Activated CD8-positive, alpha-beta T cell treated with anti-CD3 and anti-CD28 coated beads for 36 hours (primary cell): ENCODE measurements at regions not wholly inside any gene's neighbourhood (a gene's known extent, or its start where the extent isn't known, plus 50 kb on each side); places are given as distances from the start of the nearest gene placed in this dataset.

Experiments used
- ATAC-seq: fragments of 200-7000 bp; cut with Tn5 transposase; one replicate; pipeline ENCODE4 v1.10.0; 2021; ENCODE audit warnings: mild to moderate bottlenecking, moderate library complexity
- CTCF ChIA-PET: fragments of 350-600 bp; sonication (Branson Sonifier 250); formaldehyde crosslinking; loops from one replicate; lab custom pipeline; 2021; ENCODE audit warnings: antibody characterized with exemption; lab: Charles Lee
- POLR2A ChIA-PET: fragments of 350-600 bp; sonication (Branson Sonifier 250); formaldehyde crosslinking; loops from one replicate; lab custom pipeline; 2021; ENCODE audit warnings: antibody characterized with exemption; lab: Charles Lee
- DNase-seq: peaks from one replicate; pipeline ENCODE4 v3.0.0-alpha.2; 2020
- H3K27ac Mint-ChIP-seq: one replicate; pipeline ENCODE4 v1.8.0; 2021; ENCODE audit warnings: mild to moderate bottlenecking, mixed read lengths
- H3K27me3 Mint-ChIP-seq: one replicate; pipeline ENCODE4 v1.8.0; 2021; ENCODE audit warnings: mixed read lengths
- H3K36me3 Mint-ChIP-seq: one replicate; pipeline ENCODE4 v1.8.0; 2021; ENCODE audit warnings: low read depth, mixed read lengths
- H3K4me1 Mint-ChIP-seq: one replicate; pipeline ENCODE4 v1.8.0; 2021; ENCODE audit warnings: low read depth, mixed read lengths
- H3K4me3 Mint-ChIP-seq: one replicate; pipeline ENCODE4 v1.8.0; 2021; ENCODE audit warnings: mild to moderate bottlenecking, moderate library complexity, mixed read lengths
- H3K9me3 Mint-ChIP-seq: one replicate; pipeline ENCODE4 v1.8.0; 2021; ENCODE audit warnings: mixed read lengths
- intact Hi-C: fragments of 100-400 bp; cut with micrococcal nuclease; formaldehyde crosslinking; loops from one replicate; pipeline ENCODE4 v1.10.0; 2022
- TF ChIP-seq, protein P1 (sequence below): fragments of 200-600 bp; IDR thresholded peaks from one replicate; pipeline ENCODE4 v1.8.0; 2022; ENCODE audit warnings: antibody characterized with exemption, mild to moderate bottlenecking

- H3K4me1 Mint-ChIP-seq, result no peaks in the 10 kb centered on the region
- H3K27me3 Mint-ChIP-seq, result no peaks in the 10 kb centered on the region
- ATAC-seq (no peak), DNase-seq (no peak)
- TF ChIP-seq, protein P1, sequence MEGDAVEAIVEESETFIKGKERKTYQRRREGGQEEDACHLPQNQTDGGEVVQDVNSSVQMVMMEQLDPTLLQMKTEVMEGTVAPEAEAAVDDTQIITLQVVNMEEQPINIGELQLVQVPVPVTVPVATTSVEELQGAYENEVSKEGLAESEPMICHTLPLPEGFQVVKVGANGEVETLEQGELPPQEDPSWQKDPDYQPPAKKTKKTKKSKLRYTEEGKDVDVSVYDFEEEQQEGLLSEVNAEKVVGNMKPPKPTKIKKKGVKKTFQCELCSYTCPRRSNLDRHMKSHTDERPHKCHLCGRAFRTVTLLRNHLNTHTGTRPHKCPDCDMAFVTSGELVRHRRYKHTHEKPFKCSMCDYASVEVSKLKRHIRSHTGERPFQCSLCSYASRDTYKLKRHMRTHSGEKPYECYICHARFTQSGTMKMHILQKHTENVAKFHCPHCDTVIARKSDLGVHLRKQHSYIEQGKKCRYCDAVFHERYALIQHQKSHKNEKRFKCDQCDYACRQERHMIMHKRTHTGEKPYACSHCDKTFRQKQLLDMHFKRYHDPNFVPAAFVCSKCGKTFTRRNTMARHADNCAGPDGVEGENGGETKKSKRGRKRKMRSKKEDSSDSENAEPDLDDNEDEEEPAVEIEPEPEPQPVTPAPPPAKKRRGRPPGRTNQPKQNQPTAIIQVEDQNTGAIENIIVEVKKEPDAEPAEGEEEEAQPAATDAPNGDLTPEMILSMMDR, result no peak
- POLR2A ChIA-PET, result no interaction called here
- H3K9me3 Mint-ChIP-seq, result peaks cover 4% of the 10 kb centered on the region
- intact Hi-C loops, result no loop called here
- no peak overlapping the region for H3K27ac Mint-ChIP-seq
- CTCF ChIA-PET, result no interaction called here
- no peaks in the 10 kb centered on the region for H3K36me3 Mint-ChIP-seq
- no peak overlapping the region for H3K4me3 Mint-ChIP-seq
These were observed 372.0 kb downstream of the ZIC4 start for GRCh38 chr3:147034359-147034758.

GRCh38 chr3:147030274-147030673 is 376.1 kb downstream of the ZIC4 start:
- Mint-ChIP-seq H3K27ac (no peak overlapping the region), H3K36me3 (no peaks in the 10 kb centered on the region), H3K9me3 (peaks cover 5% of the 10 kb centered on the region), H3K27me3 (no peaks in the 10 kb centered on the region), H3K4me1 (no peaks in the 10 kb centered on the region), H3K4me3 (no peak overlapping the region)
- no peak for DNase-seq
- intact Hi-C loops, result no loop called here
- TF ChIP-seq, protein P1, result no peak
- CTCF ChIA-PET, result no interaction called here
- no peak for ATAC-seq
- POLR2A ChIA-PET, result no interaction called here

GRCh38 chr3:147015334-147015733 is 391.0 kb downstream of the ZIC4 start:
- no peaks in the 10 kb centered on the region for H3K4me1 Mint-ChIP-seq
- no peaks in the 10 kb centered on the region for H3K9me3 Mint-ChIP-seq
- intact Hi-C loops, result no loop called here
- H3K27ac Mint-ChIP-seq, result no peak overlapping the region
- TF ChIP-seq, protein P1, result no peak
- ChIA-PET CTCF (no interaction called here), POLR2A (no interaction called here)
- H3K4me3 Mint-ChIP-seq, result no peak overlapping the region
- no peaks in the 10 kb centered on the region for H3K36me3 Mint-ChIP-seq
- no peaks in the 10 kb centered on the region for H3K27me3 Mint-ChIP-seq
- ATAC-seq, result no peak
- DNase-seq, result no peak

GRCh38 chr3:147008886-147009285 is 397.5 kb downstream of the ZIC4 start:
- Mint-ChIP-seq H3K4me3 (no peak overlapping the region), H3K36me3 (no peaks in the 10 kb centered on the region), H3K27me3 (no peaks in the 10 kb centered on the region), H3K4me1 (no peaks in the 10 kb centered on the region), H3K27ac (no peak overlapping the region), H3K9me3 (peaks cover 4% of the 10 kb centered on the region)
- no peak for ATAC-seq
- TF ChIP-seq, protein P1, result no peak
- intact Hi-C loops, result no loop called here
- CTCF ChIA-PET, result no interaction called here
- POLR2A ChIA-PET, result no interaction called here
- DNase-seq, result no peak

DNA sequence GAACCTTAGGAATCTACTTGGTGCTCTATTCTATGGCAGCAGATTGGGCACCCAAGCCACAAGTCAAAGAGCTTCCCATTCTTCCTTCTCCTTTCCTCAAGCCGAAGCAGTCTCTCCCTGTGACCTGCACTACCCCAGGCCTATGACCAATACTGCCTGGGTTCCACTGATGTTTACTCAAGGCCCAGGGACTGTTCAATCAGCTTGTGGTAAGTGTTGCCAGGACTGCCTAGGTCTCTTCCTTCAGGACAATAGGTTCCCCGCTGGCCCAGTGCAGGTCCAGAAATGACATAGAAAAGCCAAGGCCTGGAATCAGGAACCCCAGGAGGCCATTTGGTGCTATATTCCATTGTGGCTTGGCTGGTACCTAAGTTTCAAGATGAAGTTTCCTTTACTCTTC is 397.9 kb downstream of the ZIC4 start:
- DNase-seq, result no peak
- no peaks in the 10 kb centered on the region for H3K36me3 Mint-ChIP-seq
- POLR2A ChIA-PET, result no interaction called here
- H3K4me1 Mint-ChIP-seq, result no peaks in the 10 kb centered on the region
- intact Hi-C loops, result no loop called here
- H3K9me3 Mint-ChIP-seq, result peaks cover 4% of the 10 kb centered on the region
- no peak overlapping the region for H3K27ac Mint-ChIP-seq
- no peaks in the 10 kb centered on the region for H3K27me3 Mint-ChIP-seq
- TF ChIP-seq, protein P1, result no peak
- no peak for ATAC-seq
- H3K4me3 Mint-ChIP-seq, result no peak overlapping the region
- CTCF ChIA-PET, result no interaction called here
